ENCODE measurements at regions not wholly inside any gene's neighbourhood (a gene's known extent, or its start where the extent isn't known, plus 50 kb on each side); places are given as distances from the start of the nearest gene placed in this dataset.
A peak's percentile ranks its signal among the peaks of the same experiment; 100 is the strongest.

- DNase-seq = no peak
- no peak overlapping the region for H3K4me3 ChIP-seq
- no peaks in the 10 kb centered on the region for H3K9me3 ChIP-seq
- TF ChIP-seq CTCF (IDR thresholded peaks at IDR 0.05) = no peak
- H3K27ac ChIP-seq = no peak overlapping the region
- H3K4me1 ChIP-seq = no peaks in the 10 kb centered on the region
- no peaks in the 10 kb centered on the region for H3K36me3 ChIP-seq
- no peak for ATAC-seq
- intact Hi-C loops (cut with DNase I) = no loop called here
- no peaks in the 10 kb centered on the region for H3K27me3 ChIP-seq (ENCODE audit: low read depth)
Observed at GRCh38 chrX:13404364-13404763, 84.5 kb upstream of the ATXN3L start.

GRCh38 chrX:13401724-13402123 lies 81.9 kb upstream of the ATXN3L start:
- no peak for ATAC-seq
- intact Hi-C loops (cut with DNase I) = no loop called here

GRCh38 chrX:13398839-13399238 lies 79.0 kb upstream of the ATXN3L start:
- no peak for TF ChIP-seq CTCF (IDR thresholded peaks at IDR 0.05)
- no peak overlapping the region for H3K4me3 ChIP-seq
- ATAC-seq (no peak), DNase-seq (no peak)
- no peaks in the 10 kb centered on the region for H3K9me3 ChIP-seq
- no peaks in the 10 kb centered on the region for H3K36me3 ChIP-seq
- peak overlapping the region; percentile 24 for H3K27ac ChIP-seq
- peaks cover 7% of the 10 kb centered on the region for H3K4me1 ChIP-seq
- intact Hi-C loops (cut with DNase I) = no loop called here
- H3K27me3 ChIP-seq (ENCODE audit: low read depth) = no peaks in the 10 kb centered on the region

More at GRCh38 chrX:13401724-13402123, 81.9 kb upstream of the ATXN3L start:
- Histone ChIP-seq H3K4me1 (peaks cover 7% of the 10 kb centered on the region), H3K4me3 (no peak overlapping the region), H3K27ac (no peak overlapping the region), H3K27me3 (ENCODE audit: low read depth) (no peaks in the 10 kb centered on the region), H3K36me3 (no peaks in the 10 kb centered on the region), H3K9me3 (no peaks in the 10 kb centered on the region)
- no peak for TF ChIP-seq CTCF (IDR thresholded peaks at IDR 0.05)
- DNase-seq = no peak

- DNase-seq = peak; percentile 45
- Histone ChIP-seq H3K9me3 (no peaks in the 10 kb centered on the region), H3K4me3 (no peak overlapping the region), H3K36me3 (no peaks in the 10 kb centered on the region), H3K4me1 (peaks cover 7% of the 10 kb centered on the region), H3K27me3 (ENCODE audit: low read depth) (no peaks in the 10 kb centered on the region), H3K27ac (no peak overlapping the region)
- intact Hi-C loops (cut with DNase I) = no loop called here
- peak; percentile 76 to 91 for ATAC-seq
- TF ChIP-seq CTCF (IDR thresholded peaks at IDR 0.05) = no peak
Observed at GRCh38 chrX:13397878-13398818, 78.3 kb upstream of the ATXN3L start.

GRCh38 chrX:13396924-13397323 lies 77.1 kb upstream of the ATXN3L start:
- intact Hi-C loops (cut with DNase I) = no loop called here
- no peak for DNase-seq
- Histone ChIP-seq H3K36me3 (no peaks in the 10 kb centered on the region), H3K4me3 (no peak overlapping the region), H3K9me3 (no peaks in the 10 kb centered on the region), H3K4me1 (peaks cover 7% of the 10 kb centered on the region), H3K27me3 (ENCODE audit: low read depth) (no peaks in the 10 kb centered on the region), H3K27ac (no peak overlapping the region)
- no peak for TF ChIP-seq CTCF (IDR thresholded peaks at IDR 0.05)
- no peak for ATAC-seq
